NOMO-1 (cell line): ENCODE measurements at regions not wholly inside any gene's neighbourhood (a gene's known extent, or its start where the extent isn't known, plus 50 kb on each side); places are given as distances from the start of the nearest gene placed in this dataset.
A peak's percentile ranks its signal among the peaks of the same experiment; 100 is the strongest.
"Not testable (repeated sequence)": the region's sequence is repeated elsewhere in the genome, so short reads cannot be mapped to it uniquely, and the experiment has no call there.

Experiments used
- DNase-seq, 2 experiments: peaks; one replicate each; lab custom pipeline; 2025; ENCODE audit not compliant: unreplicated experiment in 2 of 2; lab: John Stamatoyannopoulos, UW

DNA sequence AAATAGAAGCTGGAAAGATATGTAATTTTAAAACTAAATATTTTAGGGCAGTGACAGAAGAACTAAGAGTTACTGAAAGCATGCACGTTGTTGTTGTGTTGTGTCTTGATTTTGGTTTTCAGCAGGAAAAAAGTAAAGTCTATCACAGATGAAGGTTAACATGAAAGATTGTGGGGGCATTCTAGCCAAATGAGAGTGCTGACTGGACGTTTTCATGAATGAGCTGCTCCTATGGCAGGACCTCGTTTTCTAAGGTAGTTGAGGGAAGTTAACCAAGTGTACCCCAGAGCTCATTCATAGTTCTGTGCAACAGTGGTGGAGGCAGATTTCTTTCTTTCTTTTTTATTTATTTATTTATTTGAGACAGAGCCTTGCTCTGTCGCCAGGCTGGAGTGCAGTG lies 194.6 kb upstream of the IRS2 start:
- no peak for DNase-seq

GRCh38 chr13:109979676-109980075 lies 193.3 kb upstream of the IRS2 start:
- not testable (repeated sequence) for DNase-seq

DNA sequence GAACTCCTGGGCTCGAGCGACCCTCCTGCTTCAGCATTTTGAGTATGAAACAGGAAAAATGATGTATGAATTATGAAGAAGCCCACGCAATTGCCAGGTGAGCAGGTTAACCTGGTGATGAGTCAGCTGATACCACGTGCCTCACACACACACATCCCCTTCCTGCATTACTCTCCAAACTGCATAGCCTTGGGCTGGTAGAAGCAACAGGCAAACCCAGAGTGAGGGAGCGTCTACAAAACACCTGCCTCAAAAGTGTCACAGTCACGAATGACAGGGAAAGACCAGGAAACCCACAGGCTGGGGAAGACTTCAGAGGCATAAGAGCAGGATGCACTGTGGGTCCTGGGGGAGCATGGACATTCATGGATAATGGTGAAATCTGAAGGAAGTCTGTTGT lies 192.8 kb upstream of the IRS2 start:
- no peak for DNase-seq

DNA sequence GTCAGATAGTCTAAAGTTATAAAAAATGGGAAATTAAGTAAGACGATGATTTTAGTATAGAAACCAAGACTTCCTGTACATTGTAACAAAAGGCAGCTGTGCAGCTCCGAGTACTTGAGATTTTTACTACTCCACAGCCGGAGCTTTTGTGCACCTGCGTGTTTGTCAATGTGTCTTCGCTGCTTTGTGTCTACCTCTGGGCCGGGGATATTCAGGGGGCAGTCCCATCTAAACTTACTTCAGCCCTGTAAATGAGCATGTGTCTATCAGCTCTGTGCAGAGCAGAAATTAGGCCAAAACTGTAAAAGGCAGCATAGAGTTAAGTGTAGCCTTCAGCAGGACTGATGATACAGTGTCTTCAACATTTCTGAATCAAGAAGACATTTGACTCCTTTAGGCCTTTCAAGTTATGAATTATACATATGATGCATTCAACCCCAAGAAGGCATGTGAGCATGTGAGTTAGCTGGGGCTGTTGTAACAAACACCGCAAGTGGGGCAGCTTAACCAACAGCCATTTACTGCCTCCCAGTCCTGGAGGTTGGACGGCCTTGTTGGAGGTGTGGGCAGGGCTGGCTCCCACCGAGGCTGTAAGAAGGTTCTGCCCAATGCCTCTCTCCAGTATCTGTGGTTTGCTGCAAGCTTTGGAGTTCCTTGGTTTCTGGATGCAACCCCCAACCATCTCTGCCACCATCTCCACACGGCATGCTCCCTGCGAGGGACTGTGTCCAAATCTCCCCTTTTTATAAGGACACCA lies 191.0 kb upstream of the IRS2 start:
- no peak for DNase-seq

DNA sequence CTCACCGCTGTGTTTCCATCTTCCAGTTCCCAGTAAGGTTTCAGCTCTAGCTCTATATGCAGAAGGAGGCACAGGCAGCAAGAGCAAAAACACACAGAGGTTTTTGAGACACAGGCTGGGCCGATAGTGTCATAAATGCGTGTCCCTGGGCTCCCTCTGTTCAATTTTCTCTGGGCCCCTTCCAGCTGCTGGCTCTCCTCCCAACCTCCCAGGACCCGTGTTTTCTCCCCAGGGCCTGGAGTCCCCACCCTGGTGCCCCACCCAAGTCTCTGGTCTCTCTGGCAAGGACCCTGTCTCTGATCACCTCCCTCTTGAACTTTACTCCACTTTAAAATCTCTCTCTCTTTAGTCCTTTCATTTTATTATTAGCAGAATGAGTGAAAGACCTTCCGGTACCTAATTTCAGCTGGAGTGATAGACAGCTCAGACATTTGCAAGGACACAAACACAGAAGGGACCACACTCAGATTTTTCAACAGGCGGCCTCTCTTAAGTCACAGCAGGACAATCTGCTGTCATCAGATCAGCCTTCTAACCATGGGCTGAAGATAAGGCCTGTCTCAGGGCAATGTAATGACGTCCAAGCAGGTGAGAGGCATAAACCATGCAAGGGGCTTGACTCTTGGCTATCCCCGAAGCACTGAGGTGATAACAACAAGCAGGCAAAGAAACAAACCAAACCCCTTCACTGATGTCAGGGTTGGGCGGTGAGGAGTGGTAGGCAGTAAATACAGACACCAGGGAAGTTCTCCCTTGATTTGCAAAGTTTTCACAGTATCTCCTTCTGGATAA lies 190.0 kb upstream of the IRS2 start:
- no peak for DNase-seq

- DNase-seq = no peak
Observed at GRCh38 chr13:109974354-109974753, 188.0 kb upstream of the IRS2 start.

- no peak for DNase-seq
Observed at GRCh38 chr13:109973279-109973678, 186.9 kb upstream of the IRS2 start.

DNA sequence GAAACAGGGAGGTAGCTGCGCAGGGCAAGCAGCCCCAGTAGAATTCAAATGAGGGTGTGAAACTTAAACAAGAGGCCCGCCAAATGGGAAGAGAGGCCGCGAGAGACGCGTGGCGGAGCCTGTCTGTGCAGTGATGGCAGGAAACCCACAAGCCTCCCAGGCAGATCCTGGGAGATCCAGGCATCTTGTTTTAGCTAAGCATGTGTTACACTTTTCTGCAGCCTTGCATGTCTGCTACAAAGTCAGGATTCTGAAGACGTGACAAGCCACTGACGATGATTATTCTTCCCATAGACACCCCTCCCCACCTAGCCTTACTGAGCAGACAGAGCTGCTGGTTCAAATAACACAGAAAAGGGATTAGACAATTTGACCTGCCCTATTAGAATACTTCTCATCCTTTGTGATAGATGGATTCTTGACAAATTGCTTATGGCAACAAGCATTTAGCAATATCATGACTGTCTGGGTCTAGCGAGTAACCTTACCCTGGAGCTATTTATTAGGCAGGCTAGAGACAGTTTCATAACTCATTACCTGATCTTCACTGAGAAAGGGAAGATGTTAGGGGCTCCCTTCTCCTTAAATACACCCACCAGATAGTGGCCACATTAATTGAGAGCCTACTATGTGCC lies 185.2 kb upstream of the IRS2 start:
- DNase-seq = no peak

GRCh38 chr13:109971006-109971405 lies 184.6 kb upstream of the IRS2 start:
- no peak for DNase-seq

DNA sequence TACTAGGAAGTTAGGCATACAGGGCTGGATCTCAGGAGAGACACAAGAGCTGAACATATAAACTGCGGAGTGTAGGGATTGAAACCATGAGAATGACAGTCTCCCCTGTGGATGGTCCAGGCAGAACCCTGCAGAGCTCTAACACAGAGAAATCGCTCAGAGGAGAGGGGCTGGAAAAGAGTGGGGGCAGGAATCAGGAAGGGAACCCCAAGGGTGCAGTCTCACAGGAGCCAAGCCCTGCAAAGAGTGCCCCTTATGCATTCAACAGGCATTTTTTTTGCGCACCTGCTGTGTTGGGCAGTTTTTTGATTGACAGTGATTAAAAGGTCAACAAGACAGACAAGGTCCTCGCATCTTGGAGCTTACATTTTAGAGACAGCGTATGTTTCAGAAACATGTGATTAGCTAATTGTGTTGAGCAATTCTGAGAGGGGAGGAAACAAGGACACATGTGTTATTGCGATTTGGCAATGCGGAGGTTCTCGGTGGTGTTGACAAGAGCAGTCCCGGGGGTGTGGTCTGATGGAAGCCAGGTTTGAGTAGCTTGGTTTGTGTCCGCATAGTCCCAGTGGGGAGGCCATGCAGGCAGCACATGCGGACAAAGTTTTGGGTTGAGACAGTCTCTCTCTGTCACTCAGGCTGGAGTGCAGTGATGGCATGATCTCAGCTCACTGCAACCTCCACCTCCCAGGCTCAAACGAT lies 182.6 kb upstream of the IRS2 start:
- DNase-seq = peak; percentile 53 to 55

- no peak for DNase-seq
Observed at GRCh38 chr13:109963960-109964563, 177.7 kb upstream of the IRS2 start.

DNA sequence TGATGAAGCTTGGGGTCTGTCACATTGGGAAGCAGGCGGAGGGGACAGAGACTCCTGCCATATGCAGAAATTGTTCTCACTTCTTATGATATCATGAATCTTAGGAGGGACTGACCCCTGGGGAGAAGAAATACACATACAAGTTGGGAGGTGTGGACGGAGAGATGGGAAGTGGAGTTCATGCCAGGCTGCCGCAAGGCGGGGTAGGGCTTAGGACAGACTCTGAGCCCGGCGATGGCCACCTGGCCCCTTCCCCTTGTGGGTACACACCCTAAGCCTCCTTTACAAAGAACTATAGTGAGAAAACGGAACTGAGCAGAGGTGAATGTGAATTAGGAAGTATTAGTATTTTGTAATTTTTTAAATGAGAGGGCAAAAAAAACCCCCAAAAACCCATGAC lies 177.0 kb upstream of the IRS2 start:
- no peak for DNase-seq

DNA sequence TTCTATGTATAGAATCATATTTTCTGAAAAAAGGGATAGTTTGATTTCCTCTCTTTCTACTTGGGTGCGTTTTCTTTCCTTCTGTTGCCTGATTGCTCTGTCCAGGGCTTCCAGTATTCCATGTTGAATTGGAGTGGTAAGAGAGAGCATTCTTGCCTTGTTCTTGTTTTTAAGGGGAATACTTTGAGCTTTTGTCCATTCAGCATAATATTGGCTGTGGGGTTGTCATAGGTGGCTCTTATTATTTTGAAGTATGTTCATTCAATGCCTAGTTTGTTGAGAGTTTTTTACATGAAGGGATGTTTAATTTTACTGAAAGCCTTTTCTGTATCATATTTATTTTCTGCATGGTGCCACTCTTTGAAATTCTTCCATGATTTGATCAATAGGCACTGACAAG lies 173.5 kb upstream of the IRS2 start:
- DNase-seq = no peak

GRCh38 chr13:109957875-109958274 lies 171.5 kb upstream of the IRS2 start:
- DNase-seq = no peak

- no peak for DNase-seq
Observed at GRCh38 chr13:109955598-109955997, 169.2 kb upstream of the IRS2 start.

GRCh38 chr13:109954441-109954840 lies 168.1 kb upstream of the IRS2 start:
- DNase-seq = no peak

- no peak for DNase-seq
Observed at GRCh38 chr13:109951491-109951890, 165.1 kb upstream of the IRS2 start.

- no peak for DNase-seq
Observed at GRCh38 chr13:109949397-109949796, 163.0 kb upstream of the IRS2 start.

- DNase-seq = no peak
Observed at GRCh38 chr13:109947006-109947405, 160.6 kb upstream of the IRS2 start.

- DNase-seq = no peak
Observed at GRCh38 chr13:109945206-109945960, 159.0 kb upstream of the IRS2 start.
